SU-DHL-6 (cell line): ENCODE measurements at regions not wholly inside any gene's neighbourhood (a gene's known extent, or its start where the extent isn't known, plus 50 kb on each side); places are given as distances from the start of the nearest gene placed in this dataset.

Experiments
- H2AFZ ChIP-seq: fragments of 200-600 bp; sonication (generic); 2 replicates; pipeline ENCODE4 v1.6.1; 2014; ENCODE audit warnings: low read depth, mild to moderate bottlenecking, moderate library complexity, mixed read lengths, antibody characterized with exemption, low read length; ENCODE audit not compliant: severe bottlenecking
- H3F3A ChIP-seq: fragments of 200-600 bp; shearing (Covaris generic); 2 replicates; pipeline ENCODE4 v1.6.0; 2016; ENCODE audit warnings: antibody characterized with exemption, mild to moderate bottlenecking; ENCODE audit not compliant: insufficient read depth
- H3K27ac ChIP-seq: fragments of 200-600 bp; sonication (generic); 2 replicates; pipeline ENCODE4 v1.5.1; 2016; ENCODE audit warnings: low read depth, mild to moderate bottlenecking, low read length, moderate library complexity, mixed read lengths
- H3K27me3 ChIP-seq: fragments of 200-600 bp; sonication (generic), shearing (Covaris generic); 2 replicates; pipeline ENCODE4 v1.6.0; 2014; ENCODE audit warnings: mild to moderate bottlenecking, low read length
- H3K36me3 ChIP-seq: fragments of 200-600 bp; sonication (generic); 2 replicates; pipeline ENCODE4 v1.6.1; 2014; ENCODE audit warnings: mild to moderate bottlenecking, low read length, mixed read lengths
- H3K4me2 ChIP-seq: fragments of 300-600, 200-600 bp; shearing (Covaris generic), sonication (generic); 2 replicates; pipeline ENCODE4 v1.6.0; 2014; ENCODE audit warnings: low read length, low read depth, mild to moderate bottlenecking; ENCODE audit not compliant: poor library complexity, severe bottlenecking
- H3K4me3 ChIP-seq: fragments of 200-600 bp; sonication (generic); 2 replicates; pipeline ENCODE4 v1.5.1; 2014; ENCODE audit warnings: antibody characterized with exemption, low read length, mild to moderate bottlenecking, mixed read lengths; ENCODE audit not compliant: insufficient read depth, poor library complexity, severe bottlenecking
- H3K79me2 ChIP-seq: fragments of 200-600 bp; sonication (generic); 2 replicates; pipeline ENCODE4 v1.6.1; 2014; ENCODE audit warnings: mild to moderate bottlenecking, low read length, moderate library complexity; ENCODE audit not compliant: insufficient read depth
- H3K9ac ChIP-seq: fragments of 200-600 bp; sonication (generic); 2 replicates; pipeline ENCODE4 v1.7.0; 2014; ENCODE audit warnings: mild to moderate bottlenecking, low read length
- H3K9me2 ChIP-seq: fragments of 200-600 bp; sonication (generic); replicated peaks from 2 replicates; pipeline ENCODE4 v1.6.1; 2014; ENCODE audit warnings: low read length; ENCODE audit not compliant: insufficient read depth
- H3K9me3 ChIP-seq: fragments of 200-600 bp; sonication (generic); 2 replicates; pipeline ENCODE4 v1.6.1; 2014; ENCODE audit warnings: low read length, mixed read lengths; ENCODE audit not compliant: insufficient read depth
- H4K20me1 ChIP-seq: fragments of 200-600 bp; sonication (generic); 2 replicates; pipeline ENCODE4 v1.6.1; 2014; ENCODE audit warnings: low read depth, mild to moderate bottlenecking, antibody characterized with exemption, low read length, moderate library complexity, mixed read lengths
- EZH2phosphoT487 ChIP-seq: fragments of 200-600 bp; sonication (generic), shearing (Covaris generic); conservative IDR thresholded peaks from 2 replicates; pipeline ENCODE4 v1.6.1; 2018; ENCODE audit warnings: mild to moderate bottlenecking, antibody characterized with exemption, low read length, moderate library complexity, mixed read lengths
- TF ChIP-seq, protein P1 (sequence below): fragments of 200-600 bp; sonication (generic); IDR thresholded peaks from one replicate; pipeline ENCODE4 v1.5.1; 2017; ENCODE audit warnings: antibody characterized with exemption, mild to moderate bottlenecking, low read length, moderate library complexity; ENCODE audit not compliant: insufficient read depth, poor library complexity, severe bottlenecking

DNA sequence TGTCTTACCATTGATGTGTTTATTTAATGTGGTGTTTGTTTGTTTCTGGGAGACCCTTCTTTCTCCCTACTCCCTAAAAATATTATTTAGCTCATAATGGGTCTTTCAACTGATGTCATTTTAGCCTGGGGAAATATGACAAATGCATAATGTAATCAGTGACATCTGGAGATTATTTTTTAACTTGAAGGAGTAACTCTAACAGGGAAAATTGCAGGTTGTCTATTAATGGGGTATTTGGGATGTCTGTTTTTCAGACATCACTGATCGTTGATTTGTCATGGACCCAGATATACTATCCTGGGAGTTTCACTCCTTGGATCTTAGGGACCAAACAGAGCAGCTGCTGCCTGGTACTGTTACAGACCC, 230.4 kb downstream of the LOXHD1 start:
- no peaks in the 10 kb centered on the region for H3K9me3 ChIP-seq
- no peaks in the 10 kb centered on the region for H3K9me2 ChIP-seq
- H4K20me1 ChIP-seq, result no peaks in the 10 kb centered on the region

More for the DNA sequence above, 230.4 kb downstream of the LOXHD1 start:
- H3K36me3 ChIP-seq, result no peaks in the 10 kb centered on the region
- H3K27ac ChIP-seq, result no peak overlapping the region
- TF ChIP-seq, protein P1, sequence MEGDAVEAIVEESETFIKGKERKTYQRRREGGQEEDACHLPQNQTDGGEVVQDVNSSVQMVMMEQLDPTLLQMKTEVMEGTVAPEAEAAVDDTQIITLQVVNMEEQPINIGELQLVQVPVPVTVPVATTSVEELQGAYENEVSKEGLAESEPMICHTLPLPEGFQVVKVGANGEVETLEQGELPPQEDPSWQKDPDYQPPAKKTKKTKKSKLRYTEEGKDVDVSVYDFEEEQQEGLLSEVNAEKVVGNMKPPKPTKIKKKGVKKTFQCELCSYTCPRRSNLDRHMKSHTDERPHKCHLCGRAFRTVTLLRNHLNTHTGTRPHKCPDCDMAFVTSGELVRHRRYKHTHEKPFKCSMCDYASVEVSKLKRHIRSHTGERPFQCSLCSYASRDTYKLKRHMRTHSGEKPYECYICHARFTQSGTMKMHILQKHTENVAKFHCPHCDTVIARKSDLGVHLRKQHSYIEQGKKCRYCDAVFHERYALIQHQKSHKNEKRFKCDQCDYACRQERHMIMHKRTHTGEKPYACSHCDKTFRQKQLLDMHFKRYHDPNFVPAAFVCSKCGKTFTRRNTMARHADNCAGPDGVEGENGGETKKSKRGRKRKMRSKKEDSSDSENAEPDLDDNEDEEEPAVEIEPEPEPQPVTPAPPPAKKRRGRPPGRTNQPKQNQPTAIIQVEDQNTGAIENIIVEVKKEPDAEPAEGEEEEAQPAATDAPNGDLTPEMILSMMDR, result no peak
- TF ChIP-seq EZH2phosphoT487, result no peak
- no peak overlapping the region for H3K4me3 ChIP-seq
- no peak overlapping the region for H3K4me2 ChIP-seq
- no peaks in the 10 kb centered on the region; the same call in 1 of the 2 replicates for H3K27me3 ChIP-seq
- H2AFZ ChIP-seq, result no peak overlapping the region
- no peaks in the 10 kb centered on the region for H3K79me2 ChIP-seq
- no peaks in the 10 kb centered on the region for H3F3A ChIP-seq
- H3K9ac ChIP-seq, result no peak overlapping the region
